Osteocyte (in vitro differentiated cells): ENCODE measurements at regions not wholly inside any gene's neighbourhood (a gene's known extent, or its start where the extent isn't known, plus 50 kb on each side); places are given as distances from the start of the nearest gene placed in this dataset.

Experiments used
- DNase-seq: peaks from one replicate; pipeline ENCODE4 v3.0.0; 2021; ENCODE audit warnings: mixed read lengths; ENCODE audit not compliant: unreplicated experiment; ENCODE audit errors: extremely low spot score
- H3K27ac Mint-ChIP-seq: one replicate; pipeline ENCODE4 v1.8.0; 2021; ENCODE audit warnings: mild to moderate bottlenecking, mixed read lengths; ENCODE audit not compliant: unreplicated experiment
- H3K27me3 Mint-ChIP-seq: one replicate; pipeline ENCODE4 v1.8.0; 2021; ENCODE audit warnings: mixed read lengths; ENCODE audit not compliant: unreplicated experiment
- H3K36me3 Mint-ChIP-seq: one replicate; pipeline ENCODE4 v1.8.0; 2021; ENCODE audit warnings: mixed read lengths; ENCODE audit not compliant: unreplicated experiment
- H3K4me1 Mint-ChIP-seq: one replicate; pipeline ENCODE4 v1.8.0; 2021; ENCODE audit warnings: mixed read lengths; ENCODE audit not compliant: unreplicated experiment
- H3K4me3 Mint-ChIP-seq: one replicate; pipeline ENCODE4 v1.8.0; 2021; ENCODE audit warnings: mild to moderate bottlenecking, moderate library complexity, mixed read lengths; ENCODE audit not compliant: unreplicated experiment
- H3K9me3 Mint-ChIP-seq: one replicate; pipeline ENCODE4 v1.8.0; 2021; ENCODE audit warnings: mixed read lengths; ENCODE audit not compliant: unreplicated experiment
- TF ChIP-seq, protein P1 (sequence below): fragments of 200-600 bp; sonication (generic); IDR thresholded peaks from 2 replicates; pipeline ENCODE4 v1.5.0; 2021; ENCODE audit warnings: antibody characterized with exemption, mild to moderate bottlenecking, moderate library complexity

DNA sequence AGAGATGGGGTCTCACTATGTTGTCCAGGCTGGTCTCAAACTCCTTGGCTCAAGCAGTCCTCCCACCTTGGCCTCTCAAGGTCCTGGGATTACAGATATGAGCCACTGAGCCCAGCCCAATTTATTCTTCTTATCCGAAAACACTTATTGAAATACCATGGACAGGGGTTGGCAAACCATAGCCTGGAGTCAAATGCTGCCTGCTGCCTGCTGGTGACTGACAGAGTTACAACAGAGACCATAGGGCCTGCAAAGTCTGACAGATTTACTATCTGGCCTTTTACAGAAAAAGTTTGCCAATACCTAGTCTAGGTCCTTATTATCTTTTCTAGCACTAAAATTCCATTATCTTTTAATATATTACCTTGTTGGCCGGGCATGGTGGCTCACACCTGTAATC lies 87.1 kb upstream of the ZNF281 start:
- Mint-ChIP-seq H3K36me3 (no peaks in the 10 kb centered on the region), H3K4me3 (no peak overlapping the region), H3K27me3 (peaks cover 22% of the 10 kb centered on the region), H3K4me1 (no peaks in the 10 kb centered on the region), H3K9me3 (no peaks in the 10 kb centered on the region), H3K27ac (no peak overlapping the region)
- TF ChIP-seq, protein P1, sequence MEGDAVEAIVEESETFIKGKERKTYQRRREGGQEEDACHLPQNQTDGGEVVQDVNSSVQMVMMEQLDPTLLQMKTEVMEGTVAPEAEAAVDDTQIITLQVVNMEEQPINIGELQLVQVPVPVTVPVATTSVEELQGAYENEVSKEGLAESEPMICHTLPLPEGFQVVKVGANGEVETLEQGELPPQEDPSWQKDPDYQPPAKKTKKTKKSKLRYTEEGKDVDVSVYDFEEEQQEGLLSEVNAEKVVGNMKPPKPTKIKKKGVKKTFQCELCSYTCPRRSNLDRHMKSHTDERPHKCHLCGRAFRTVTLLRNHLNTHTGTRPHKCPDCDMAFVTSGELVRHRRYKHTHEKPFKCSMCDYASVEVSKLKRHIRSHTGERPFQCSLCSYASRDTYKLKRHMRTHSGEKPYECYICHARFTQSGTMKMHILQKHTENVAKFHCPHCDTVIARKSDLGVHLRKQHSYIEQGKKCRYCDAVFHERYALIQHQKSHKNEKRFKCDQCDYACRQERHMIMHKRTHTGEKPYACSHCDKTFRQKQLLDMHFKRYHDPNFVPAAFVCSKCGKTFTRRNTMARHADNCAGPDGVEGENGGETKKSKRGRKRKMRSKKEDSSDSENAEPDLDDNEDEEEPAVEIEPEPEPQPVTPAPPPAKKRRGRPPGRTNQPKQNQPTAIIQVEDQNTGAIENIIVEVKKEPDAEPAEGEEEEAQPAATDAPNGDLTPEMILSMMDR: no peak
- no peak for DNase-seq

DNA sequence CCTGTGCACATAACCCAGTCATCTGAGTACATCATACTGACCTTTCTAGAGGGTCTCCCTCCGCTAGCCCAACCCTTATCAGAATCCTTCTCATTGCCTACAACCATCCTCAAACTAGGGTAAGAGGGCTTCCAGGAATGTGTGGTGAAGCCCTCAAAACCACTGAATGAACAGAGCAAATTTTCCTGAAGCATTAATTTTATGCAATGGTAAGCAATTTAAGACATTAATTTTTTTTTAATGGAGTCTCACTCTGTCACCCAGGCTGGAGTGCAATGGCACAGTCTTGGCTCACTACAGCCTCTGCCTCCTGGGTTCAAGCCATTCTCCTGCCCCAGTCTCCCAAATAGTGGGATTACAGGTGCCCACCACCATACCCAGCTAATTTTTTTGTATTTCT lies 86.1 kb upstream of the ZNF281 start:
- no peak for DNase-seq
- H3K4me1 Mint-ChIP-seq: no peaks in the 10 kb centered on the region
- H3K9me3 Mint-ChIP-seq: no peaks in the 10 kb centered on the region
- H3K27ac Mint-ChIP-seq: no peak overlapping the region
- peaks cover 24% of the 10 kb centered on the region for H3K27me3 Mint-ChIP-seq
- no peak overlapping the region for H3K4me3 Mint-ChIP-seq
- TF ChIP-seq, protein P1: no peak
- H3K36me3 Mint-ChIP-seq: no peaks in the 10 kb centered on the region

GRCh38 chr1:200493344-200493743 lies 83.5 kb upstream of the ZNF281 start:
- no peak overlapping the region for H3K27ac Mint-ChIP-seq
- TF ChIP-seq, protein P1: no peak

DNA sequence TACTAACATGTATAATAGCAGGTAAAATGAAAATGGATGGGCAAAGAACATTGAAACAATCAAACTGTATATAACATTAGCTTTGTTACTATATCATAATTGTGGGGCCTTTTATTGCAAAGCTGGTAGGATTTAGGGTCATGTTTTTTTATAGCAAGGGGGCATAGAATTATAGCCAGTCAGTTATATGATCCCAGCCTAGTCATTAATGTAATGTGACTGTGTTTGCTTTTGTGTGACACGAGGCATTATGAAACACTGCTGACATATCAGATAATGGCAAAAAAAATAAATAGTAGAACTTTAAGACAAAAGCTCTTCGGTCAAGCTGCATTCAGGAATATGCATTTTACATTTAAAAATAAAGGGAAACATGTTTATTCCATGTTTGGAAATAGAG lies 81.3 kb upstream of the ZNF281 start:
- TF ChIP-seq, protein P1: no peak
- Mint-ChIP-seq H3K27ac (no peak overlapping the region), H3K4me3 (no peak overlapping the region), H3K4me1 (peaks cover 4% of the 10 kb centered on the region), H3K27me3 (peaks cover 27% of the 10 kb centered on the region), H3K36me3 (no peaks in the 10 kb centered on the region), H3K9me3 (no peaks in the 10 kb centered on the region)
- DNase-seq: no peak

More at GRCh38 chr1:200493344-200493743, 83.5 kb upstream of the ZNF281 start:
- Mint-ChIP-seq H3K27me3 (peaks cover 27% of the 10 kb centered on the region), H3K36me3 (no peaks in the 10 kb centered on the region), H3K4me3 (no peak overlapping the region), H3K9me3 (no peaks in the 10 kb centered on the region), H3K4me1 (peaks cover 2% of the 10 kb centered on the region)
- DNase-seq: no peak

DNA sequence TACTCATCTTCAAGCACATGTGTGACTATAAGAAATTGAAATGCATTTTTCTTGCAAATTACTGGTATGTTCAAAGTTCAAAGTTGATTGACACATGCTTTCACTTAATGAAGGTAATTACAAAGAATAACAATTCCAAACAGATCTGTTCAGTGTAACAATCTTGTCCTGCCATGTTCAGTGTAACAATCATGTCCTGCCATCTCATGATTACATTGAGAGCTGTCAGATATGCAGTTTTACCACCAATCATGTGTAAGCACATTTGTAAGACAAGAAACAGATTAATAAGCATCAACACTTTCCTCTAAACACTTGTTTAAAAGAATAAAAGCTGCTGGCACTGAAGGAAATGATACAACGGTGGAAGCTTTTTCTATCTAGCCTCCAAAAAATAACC lies 80.3 kb upstream of the ZNF281 start:
- H3K4me3 Mint-ChIP-seq: no peak overlapping the region
- H3K27me3 Mint-ChIP-seq: peaks cover 22% of the 10 kb centered on the region
- peaks cover 4% of the 10 kb centered on the region for H3K4me1 Mint-ChIP-seq

More for the DNA sequence above, 80.3 kb upstream of the ZNF281 start:
- DNase-seq: no peak
- Mint-ChIP-seq H3K9me3 (no peaks in the 10 kb centered on the region), H3K27ac (no peak overlapping the region), H3K36me3 (no peaks in the 10 kb centered on the region)
- TF ChIP-seq, protein P1: no peak
